Stomach smooth muscle (tissue), 2 donors: ENCODE measurements at regions not wholly inside any gene's neighbourhood (a gene's known extent, or its start where the extent isn't known, plus 50 kb on each side); places are given as distances from the start of the nearest gene placed in this dataset.

ENCODE experiments used
- H3K27ac ChIP-seq: one replicate; pipeline ENCODE4 v1.7.0; 2013; ENCODE audit warnings: mild to moderate bottlenecking, low read length, inconsistent platforms
- H3K27me3 ChIP-seq, 2 donors: one replicate each; pipeline ENCODE4 v1.7.0; 2013; ENCODE audit warnings: low read length in 2 of 2; ENCODE audit not compliant: insufficient read depth in 2 of 2, control insufficient read depth in 1 of 2
- H3K36me3 ChIP-seq, 2 donors: one replicate each; pipeline ENCODE4 v1.7.0; 2013; ENCODE audit warnings: low read length in 2 of 2; ENCODE audit not compliant: control insufficient read depth in 2 of 2, insufficient read depth in 2 of 2
- H3K4me1 ChIP-seq: one replicate; pipeline ENCODE4 v1.7.0; 2013; ENCODE audit warnings: low read length; ENCODE audit not compliant: control insufficient read depth, insufficient read depth
- H3K4me3 ChIP-seq, 2 donors: one replicate each; pipeline ENCODE4 v1.7.0; 2013; ENCODE audit warnings: low read length in 2 of 2
- H3K9ac ChIP-seq, 2 donors: one replicate each; pipeline ENCODE4 v1.7.0; 2013; ENCODE audit warnings: low read length in 2 of 2, mild to moderate bottlenecking in 1 of 2
- H3K9me3 ChIP-seq, 2 donors: one replicate each; pipeline ENCODE4 v1.7.0; 2013; ENCODE audit warnings: low read length in 2 of 2; ENCODE audit not compliant: control insufficient read depth in 2 of 2
- donor health status: healthy.
- donor health status: Pancreatic carcinoma.

DNA sequence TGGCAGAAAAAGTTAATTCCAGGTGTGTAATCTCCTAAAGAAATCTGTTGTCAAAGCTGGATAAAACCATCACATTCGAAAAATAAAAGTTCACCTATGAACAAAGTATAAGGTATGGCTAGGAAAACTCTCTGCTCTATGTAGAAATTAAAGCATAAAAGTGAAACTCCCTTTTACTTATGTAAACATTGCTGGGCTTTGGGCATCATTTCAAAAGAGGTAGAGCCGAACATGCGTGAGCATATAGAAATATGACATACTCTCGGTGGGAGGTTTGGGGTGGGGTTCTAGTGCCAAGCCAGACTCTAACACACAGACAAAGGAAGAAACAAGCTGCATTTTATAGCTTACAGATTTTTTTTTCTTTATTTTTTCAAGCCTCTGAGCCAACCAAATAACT is 306.8 kb upstream of the ATP11B start:
- Histone ChIP-seq H3K4me1 (no peaks in the 10 kb centered on the region), H3K4me3 (no peak overlapping the region), H3K36me3 (no peaks in the 10 kb centered on the region), H3K27me3 (peaks cover 0 to 6% of the 10 kb centered on the region in 2 donors), H3K27ac (no peak overlapping the region), H3K9ac (no peak overlapping the region), H3K9me3 (no peaks in the 10 kb centered on the region)

GRCh38 chr3:182487143-182487542 is 306.2 kb upstream of the ATP11B start:
- Histone ChIP-seq H3K27me3 (peaks cover 0 to 6% of the 10 kb centered on the region in 2 donors), H3K36me3 (no peaks in the 10 kb centered on the region), H3K9ac (no peak overlapping the region), H3K4me3 (no peak overlapping the region), H3K27ac (no peak overlapping the region), H3K9me3 (no peaks in the 10 kb centered on the region), H3K4me1 (no peaks in the 10 kb centered on the region)

DNA sequence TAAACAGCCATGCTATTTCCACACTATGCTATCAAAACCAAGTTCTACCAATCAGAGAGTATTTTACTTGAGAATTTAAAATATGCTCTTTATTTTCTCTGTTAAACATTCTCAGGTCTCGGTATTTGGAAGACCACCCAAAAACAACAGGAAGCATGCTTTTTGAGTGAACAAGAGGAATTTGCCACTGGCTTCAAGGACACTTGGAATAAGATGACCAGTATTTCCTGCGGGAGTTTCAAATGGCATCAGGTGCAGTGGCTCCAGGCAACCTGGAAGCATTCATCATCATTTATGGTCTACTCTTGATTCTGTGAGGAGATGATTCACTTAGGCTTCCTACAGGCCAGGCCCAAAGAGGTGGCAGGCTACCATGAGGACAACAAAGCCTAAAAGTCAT is 305.7 kb upstream of the ATP11B start:
- Histone ChIP-seq H3K4me3 (no peak overlapping the region), H3K27me3 (peaks cover 0 to 6% of the 10 kb centered on the region in 2 donors), H3K9me3 (no peaks in the 10 kb centered on the region), H3K9ac (no peak overlapping the region), H3K36me3 (no peaks in the 10 kb centered on the region), H3K4me1 (no peaks in the 10 kb centered on the region), H3K27ac (no peak overlapping the region)

GRCh38 chr3:182490596-182491491 is 302.5 kb upstream of the ATP11B start:
- Histone ChIP-seq H3K9me3 (no peaks in the 10 kb centered on the region), H3K9ac (no peak overlapping the region), H3K4me1 (no peaks in the 10 kb centered on the region), H3K4me3 (no peak overlapping the region), H3K27me3 (peaks cover 0 to 2% of the 10 kb centered on the region in 2 donors), H3K27ac (no peak overlapping the region), H3K36me3 (no peaks in the 10 kb centered on the region)

DNA sequence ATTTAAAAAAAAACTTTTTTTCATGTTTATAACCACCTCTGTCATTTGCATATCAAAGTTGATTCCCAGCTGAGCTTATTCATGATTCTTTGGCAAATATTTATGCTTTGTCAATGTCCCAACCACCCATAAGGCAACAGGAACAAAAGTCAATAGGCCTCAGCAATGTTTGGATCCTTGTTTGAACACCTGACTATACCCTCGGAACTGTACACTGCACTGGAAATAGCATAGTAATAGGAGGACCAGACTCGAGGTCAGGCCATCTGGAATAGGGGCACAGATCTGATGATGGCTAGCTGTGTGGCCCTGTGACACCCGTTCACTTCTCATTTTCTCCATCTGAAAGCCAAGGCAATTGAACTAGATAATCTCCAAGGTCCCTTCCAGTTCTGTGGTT is 301.7 kb upstream of the ATP11B start:
- Histone ChIP-seq H3K4me1 (no peaks in the 10 kb centered on the region), H3K9me3 (no peaks in the 10 kb centered on the region), H3K9ac (no peak overlapping the region), H3K27me3 (no peaks in the 10 kb centered on the region), H3K27ac (no peak overlapping the region), H3K36me3 (no peaks in the 10 kb centered on the region), H3K4me3 (no peak overlapping the region)

DNA sequence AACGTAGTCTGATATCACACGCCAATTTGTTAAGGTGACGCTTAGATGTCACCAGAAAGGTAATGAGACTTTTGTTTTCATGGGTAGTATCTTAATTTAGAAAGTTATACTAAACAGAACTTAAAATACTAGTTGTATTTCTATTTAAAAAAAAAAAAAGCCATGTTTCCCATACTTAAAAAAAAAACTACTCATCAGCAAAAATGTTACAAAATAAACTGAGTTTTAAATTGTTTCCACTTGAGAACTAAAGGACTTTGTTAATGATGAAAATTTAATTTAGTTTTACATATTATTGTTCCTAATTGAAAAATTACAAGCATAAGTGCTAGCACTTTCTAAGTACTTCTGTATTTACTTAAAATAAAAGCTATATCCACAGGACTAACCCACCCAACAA is 300.8 kb upstream of the ATP11B start:
- H3K4me3 ChIP-seq: no peak overlapping the region
- no peak overlapping the region for H3K27ac ChIP-seq
- no peak overlapping the region for H3K9ac ChIP-seq
- no peaks in the 10 kb centered on the region for H3K9me3 ChIP-seq
- no peaks in the 10 kb centered on the region for H3K27me3 ChIP-seq
- H3K36me3 ChIP-seq: no peaks in the 10 kb centered on the region
- H3K4me1 ChIP-seq: no peaks in the 10 kb centered on the region

DNA sequence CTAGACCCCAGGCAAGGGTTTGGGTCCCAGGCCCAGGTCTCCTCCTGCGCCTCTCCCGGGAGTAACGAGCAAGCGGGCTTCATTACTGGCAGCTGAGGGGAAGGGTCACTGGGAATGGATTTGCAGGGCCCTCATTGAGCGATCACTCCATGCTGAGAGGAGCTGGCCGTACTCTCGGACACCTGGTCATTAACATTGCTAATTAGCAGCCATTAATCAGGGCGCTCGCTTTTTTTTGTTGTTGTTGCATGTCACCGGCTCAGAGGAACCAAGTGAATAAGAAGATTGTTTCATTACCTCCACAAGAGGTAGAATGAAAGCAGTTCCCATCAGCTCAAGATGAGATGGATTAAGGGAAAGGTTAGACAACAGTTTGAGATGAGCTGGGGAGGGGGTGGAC is 293.0 kb upstream of the ATP11B start:
- Histone ChIP-seq H3K27ac (no peak overlapping the region), H3K4me1 (no peaks in the 10 kb centered on the region), H3K4me3 (no peak overlapping the region), H3K27me3 (no peaks in the 10 kb centered on the region), H3K9ac (no peak overlapping the region), H3K9me3 (no peaks in the 10 kb centered on the region), H3K36me3 (no peaks in the 10 kb centered on the region)

DNA sequence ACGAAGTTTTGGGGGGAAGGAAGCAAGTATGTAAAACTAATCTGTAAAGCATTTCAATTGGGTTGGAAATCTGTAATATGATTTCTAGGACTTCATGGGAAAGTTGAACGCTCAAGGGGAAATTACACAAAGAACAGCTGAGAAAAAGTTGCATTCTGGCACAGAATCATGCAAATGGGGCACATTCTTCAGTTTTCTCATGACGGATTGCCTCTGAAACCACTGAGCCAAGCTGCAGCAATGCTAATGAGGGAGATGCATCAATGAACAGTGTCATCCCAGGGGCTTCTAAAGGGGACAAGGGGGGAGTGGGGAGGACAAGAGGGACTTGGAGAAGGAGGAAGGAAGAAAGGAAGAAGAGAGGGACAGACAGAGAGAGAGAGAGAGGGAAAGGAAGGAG is 291.4 kb upstream of the ATP11B start:
- Histone ChIP-seq H3K9ac (no peak overlapping the region), H3K9me3 (no peaks in the 10 kb centered on the region), H3K27ac (no peak overlapping the region), H3K4me1 (no peaks in the 10 kb centered on the region), H3K4me3 (no peak overlapping the region), H3K27me3 (no peaks in the 10 kb centered on the region), H3K36me3 (no peaks in the 10 kb centered on the region)

- H3K27ac ChIP-seq: no peak overlapping the region
- no peak overlapping the region for H3K4me3 ChIP-seq
- H3K27me3 ChIP-seq: no peaks in the 10 kb centered on the region
- H3K9ac ChIP-seq: no peak overlapping the region
- no peaks in the 10 kb centered on the region for H3K9me3 ChIP-seq
- H3K4me1 ChIP-seq: no peaks in the 10 kb centered on the region
- no peaks in the 10 kb centered on the region for H3K36me3 ChIP-seq
Observed at GRCh38 chr3:182503401-182503800, 289.9 kb upstream of the ATP11B start.

DNA sequence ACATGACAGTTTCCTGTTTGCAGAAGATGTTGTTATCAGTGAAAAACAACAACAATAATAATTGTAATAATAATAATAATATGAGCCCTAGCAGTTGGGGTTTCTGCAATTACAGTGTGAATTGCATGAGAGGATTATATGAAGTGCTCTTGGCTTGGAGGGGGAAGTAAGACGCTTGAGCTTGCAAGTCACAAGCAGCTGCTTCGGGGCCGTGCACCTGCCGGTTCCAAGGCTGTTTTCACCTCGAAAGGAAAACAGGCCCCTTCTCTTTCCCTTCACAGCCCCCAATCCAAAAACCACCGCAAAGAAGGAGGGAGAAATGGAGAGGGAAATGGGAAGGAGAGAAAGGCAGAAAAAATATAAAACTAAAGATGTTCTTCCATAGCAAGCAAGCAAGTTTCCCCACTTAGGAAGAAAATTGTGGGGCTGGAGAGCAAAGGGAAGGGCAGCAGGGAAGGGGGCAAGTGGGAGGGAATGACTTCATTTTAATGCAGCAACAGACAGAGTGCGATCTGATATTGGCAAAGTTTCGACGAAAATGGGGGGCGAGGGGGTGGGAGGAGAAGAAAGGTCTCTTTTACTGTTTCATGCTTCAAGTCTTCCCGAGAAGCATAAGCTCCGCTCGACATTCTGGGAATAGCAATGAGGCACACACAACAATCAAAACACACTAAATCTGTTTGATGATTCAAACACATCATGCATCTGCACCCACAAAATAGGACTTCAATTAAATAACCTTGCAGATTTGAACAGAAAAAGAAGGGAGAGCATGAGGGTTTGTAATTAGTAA is 284.2 kb upstream of the ATP11B start:
- Histone ChIP-seq H3K4me3 (no peak overlapping the region), H3K27me3 (no peaks in the 10 kb centered on the region), H3K36me3 (no peaks in the 10 kb centered on the region), H3K9me3 (no peaks in the 10 kb centered on the region), H3K9ac (no peak overlapping the region), H3K4me1 (no peaks in the 10 kb centered on the region), H3K27ac (no peak overlapping the region)
